HEK293 (cell line): ENCODE measurements at regions not wholly inside any gene's neighbourhood (a gene's known extent, or its start where the extent isn't known, plus 50 kb on each side); places are given as distances from the start of the nearest gene placed in this dataset.

Experiments used
- CTCF ChIA-PET: fragments of 350-600 bp; formaldehyde crosslinking; extraction: SDS; loops from one replicate; lab custom pipeline; 2021; ENCODE audit warnings: antibody characterized with exemption; lab: Yijun Ruan, JAX
- POLR2A ChIA-PET: fragments of 300-600 bp; formaldehyde crosslinking; extraction: SDS; loops from one replicate; lab custom pipeline; 2020; ENCODE audit warnings: antibody characterized with exemption, inconsistent platforms; lab: Yijun Ruan, JAX
- H3K27ac ChIP-seq: fragments of 200-500 bp; sonication (Bioruptor generic); 2 replicates; pipeline ENCODE4 v1.5.1; 2014; ENCODE audit warnings: low read depth, low read length, control low read depth, inconsistent platforms; ENCODE audit errors: extremely low read depth
- H3K36me3 ChIP-seq, 2 experiments: fragments of 200-500 bp in 1 of 2; sonication (Bioruptor generic) in 1 of 2; 1 replicate in 1 of 2; 2 replicates in 1 of 2; pipeline ENCODE4 v1.5.1; 2014 to 2017; ENCODE audit warnings: inconsistent platforms in 2 of 2, low read length in 2 of 2; ENCODE audit not compliant: control insufficient read depth in 2 of 2, insufficient read depth in 1 of 2
- H3K4me1 ChIP-seq: fragments of 200-500 bp; sonication (Bioruptor generic); 2 replicates; pipeline ENCODE4 v1.5.1; 2014; ENCODE audit warnings: mild to moderate bottlenecking, low read length, inconsistent platforms; ENCODE audit not compliant: control insufficient read depth, insufficient read depth
- H3K4me3 ChIP-seq: 2 replicates; pipeline ENCODE4 v1.5.1; 2011; ENCODE audit warnings: low read depth, mild to moderate bottlenecking, control low read depth, low read length, moderate library complexity
- H3K9me3 ChIP-seq: fragments of 200-500 bp; sonication (Bioruptor generic); 2 replicates; pipeline ENCODE4 v1.5.1; 2014; ENCODE audit warnings: low read depth, low read length, inconsistent platforms; ENCODE audit not compliant: control insufficient read depth, insufficient read depth
- ATF2 ChIP-seq: fragments of 450-650 bp; formaldehyde crosslinking; IDR thresholded peaks from 2 replicates; pipeline ENCODE4 v1.5.1; 2016; ENCODE audit warnings: missing biosample characterization, missing genetic modification characterization, low read depth
- BCL11A ChIP-seq: fragments of 450-650 bp; formaldehyde crosslinking; IDR thresholded peaks from 2 replicates; pipeline ENCODE4 v1.5.1; 2016; ENCODE audit warnings: low read depth, missing biosample characterization, missing genetic modification characterization
- EGR2 ChIP-seq: fragments of 450-650 bp; formaldehyde crosslinking; IDR thresholded peaks from 2 replicates; pipeline ENCODE4 v1.5.1; 2016; ENCODE audit warnings: low read depth, missing biosample characterization, missing genetic modification characterization
- GFI1B ChIP-seq: fragments of 450-650 bp; formaldehyde crosslinking; IDR thresholded peaks from 2 replicates; pipeline ENCODE4 v1.5.1; 2016; ENCODE audit warnings: missing biosample characterization, missing genetic modification characterization
- GLIS2 ChIP-seq: fragments of 450-650 bp; formaldehyde crosslinking; IDR thresholded peaks from 2 replicates; pipeline ENCODE4 v1.5.1; 2016; ENCODE audit warnings: missing biosample characterization, missing genetic modification characterization
- PRDM1 ChIP-seq: fragments of 450-650 bp; formaldehyde crosslinking; IDR thresholded peaks from 2 replicates; pipeline ENCODE4; 2016; ENCODE audit warnings: missing biosample characterization, missing genetic modification characterization
- ZBTB11 ChIP-seq: fragments of 450-650 bp; formaldehyde crosslinking; conservative IDR thresholded peaks from 2 replicates; pipeline ENCODE4 v1.5.1; 2016; ENCODE audit warnings: low read depth, missing biosample characterization, missing genetic modification characterization
- ZFP69B ChIP-seq: fragments of 450-650 bp; formaldehyde crosslinking; IDR thresholded peaks from 2 replicates; pipeline ENCODE4 v1.5.1; 2016; ENCODE audit warnings: missing biosample characterization, missing genetic modification characterization
- ZNF202 ChIP-seq: fragments of 450-650 bp; formaldehyde crosslinking; IDR thresholded peaks from 2 replicates; pipeline ENCODE4 v1.5.1; 2016; ENCODE audit warnings: missing biosample characterization, missing genetic modification characterization, borderline replicate concordance
- ZNF239 ChIP-seq: fragments of 450-650 bp; formaldehyde crosslinking; IDR thresholded peaks from 2 replicates; pipeline ENCODE4 v1.5.1; 2016; ENCODE audit warnings: missing biosample characterization, missing genetic modification characterization
- ZNF521 ChIP-seq: fragments of 450-650 bp; formaldehyde crosslinking; IDR thresholded peaks from 2 replicates; pipeline ENCODE4 v1.5.1; 2017; ENCODE audit warnings: missing biosample characterization, mild to moderate bottlenecking, missing genetic modification characterization
- ZNF560 ChIP-seq: fragments of 450-650 bp; formaldehyde crosslinking; IDR thresholded peaks from 2 replicates; pipeline ENCODE4 v1.5.1; 2017; ENCODE audit warnings: missing biosample characterization, missing genetic modification characterization, borderline replicate concordance
- ZNF626 ChIP-seq: fragments of 450-650 bp; sonication (Bioruptor Pico); formaldehyde crosslinking; IDR thresholded peaks from 2 replicates; pipeline ENCODE4 v1.5.1; 2018; ENCODE audit warnings: missing biosample characterization, missing genetic modification characterization, inconsistent platforms
- ZNF629 ChIP-seq: fragments of 450-650 bp; formaldehyde crosslinking; IDR thresholded peaks from 2 replicates; pipeline ENCODE4 v1.5.1; 2017; ENCODE audit warnings: missing biosample characterization, missing genetic modification characterization
- TF ChIP-seq, protein P1 (sequence below): fragments of 450-650 bp; formaldehyde crosslinking; IDR thresholded peaks from 2 replicates; pipeline ENCODE4 v1.5.1; 2016; ENCODE audit warnings: missing biosample characterization, missing genetic modification characterization
- TF ChIP-seq, protein P2 (sequence below): fragments of 450-650 bp; formaldehyde crosslinking; IDR thresholded peaks from 2 replicates; pipeline ENCODE4 v1.5.0; 2017; ENCODE audit warnings: missing biosample characterization, missing genetic modification characterization, borderline replicate concordance
- TF ChIP-seq, protein P3 (sequence below): fragments of 450-650 bp; formaldehyde crosslinking; IDR thresholded peaks from 2 replicates; pipeline ENCODE4 v1.5.1; 2016; ENCODE audit warnings: missing biosample characterization, missing genetic modification characterization
- TF ChIP-seq, protein P4 (sequence below): fragments of 450-650 bp; formaldehyde crosslinking; IDR thresholded peaks from 2 replicates; pipeline ENCODE4 v1.5.1; 2016; ENCODE audit warnings: missing biosample characterization, missing genetic modification characterization, borderline replicate concordance
- TF ChIP-seq, protein P5 (sequence below): fragments of 450-650 bp; formaldehyde crosslinking; IDR thresholded peaks from 2 replicates; pipeline ENCODE4 v1.5.1; 2016; ENCODE audit warnings: missing biosample characterization, missing genetic modification characterization

DNA sequence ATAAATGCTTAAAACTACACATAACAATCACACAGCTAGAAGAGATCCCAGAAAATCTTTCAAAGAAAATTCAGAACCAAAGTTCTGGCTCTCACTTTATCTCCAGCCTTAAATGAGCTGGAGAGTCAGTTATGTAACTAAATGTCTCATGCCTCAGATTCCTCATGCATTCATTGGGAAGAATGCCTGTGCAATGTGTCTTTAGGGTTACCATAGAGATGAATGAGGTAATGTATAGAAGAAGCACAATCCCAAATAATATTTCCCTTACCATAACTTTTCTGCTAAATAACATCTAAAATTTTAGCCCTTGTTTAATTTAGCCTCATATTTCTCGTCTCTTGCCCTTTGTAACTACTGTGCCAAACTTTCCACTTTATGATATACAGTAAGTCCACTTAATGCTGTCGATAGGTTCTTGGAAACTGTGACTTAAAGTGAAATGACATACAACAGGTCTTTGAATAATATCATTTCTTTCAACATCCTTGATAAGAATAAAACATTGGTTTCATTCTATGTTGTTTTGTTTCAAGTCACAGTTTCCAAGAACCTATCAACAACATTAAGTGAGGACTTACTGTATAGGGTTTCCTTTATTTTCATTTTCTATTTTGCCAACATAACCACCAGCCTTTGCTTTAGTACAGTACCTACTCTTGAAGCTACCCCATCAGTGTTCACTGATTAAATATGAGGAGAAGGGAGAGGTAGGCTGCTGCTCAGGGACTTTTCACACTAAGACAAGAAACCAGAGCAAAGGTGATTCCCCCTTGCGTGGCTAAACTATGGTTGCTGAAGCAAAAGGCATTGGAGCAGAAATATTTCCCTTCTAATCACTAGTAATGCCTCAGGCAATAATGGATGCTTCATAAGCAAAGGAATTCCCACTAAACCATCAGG, 295.7 kb upstream of the PTGER4 start (continued):
- TF ChIP-seq, protein P1, sequence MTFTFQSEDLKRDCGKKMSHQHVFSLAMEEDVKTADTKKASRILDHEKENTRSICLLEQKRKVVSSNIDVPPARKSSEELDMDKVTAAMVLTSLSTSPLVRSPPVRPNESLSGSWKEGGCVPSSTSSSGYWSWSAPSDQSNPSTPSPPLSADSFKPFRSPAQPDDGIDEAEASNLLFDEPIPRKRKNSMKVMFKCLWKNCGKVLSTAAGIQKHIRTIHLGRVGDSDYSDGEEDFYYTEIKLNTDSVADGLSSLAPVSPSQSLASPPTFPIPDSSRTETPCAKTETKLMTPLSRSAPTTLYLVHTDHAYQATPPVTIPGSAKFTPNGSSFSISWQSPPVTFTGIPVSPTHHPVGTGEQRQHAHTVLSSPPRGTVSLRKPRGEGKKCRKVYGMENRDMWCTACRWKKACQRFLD (tag by site-specific recombination), result no peak
- no peak for TF ChIP-seq ZNF239
- TF ChIP-seq, protein P2, sequence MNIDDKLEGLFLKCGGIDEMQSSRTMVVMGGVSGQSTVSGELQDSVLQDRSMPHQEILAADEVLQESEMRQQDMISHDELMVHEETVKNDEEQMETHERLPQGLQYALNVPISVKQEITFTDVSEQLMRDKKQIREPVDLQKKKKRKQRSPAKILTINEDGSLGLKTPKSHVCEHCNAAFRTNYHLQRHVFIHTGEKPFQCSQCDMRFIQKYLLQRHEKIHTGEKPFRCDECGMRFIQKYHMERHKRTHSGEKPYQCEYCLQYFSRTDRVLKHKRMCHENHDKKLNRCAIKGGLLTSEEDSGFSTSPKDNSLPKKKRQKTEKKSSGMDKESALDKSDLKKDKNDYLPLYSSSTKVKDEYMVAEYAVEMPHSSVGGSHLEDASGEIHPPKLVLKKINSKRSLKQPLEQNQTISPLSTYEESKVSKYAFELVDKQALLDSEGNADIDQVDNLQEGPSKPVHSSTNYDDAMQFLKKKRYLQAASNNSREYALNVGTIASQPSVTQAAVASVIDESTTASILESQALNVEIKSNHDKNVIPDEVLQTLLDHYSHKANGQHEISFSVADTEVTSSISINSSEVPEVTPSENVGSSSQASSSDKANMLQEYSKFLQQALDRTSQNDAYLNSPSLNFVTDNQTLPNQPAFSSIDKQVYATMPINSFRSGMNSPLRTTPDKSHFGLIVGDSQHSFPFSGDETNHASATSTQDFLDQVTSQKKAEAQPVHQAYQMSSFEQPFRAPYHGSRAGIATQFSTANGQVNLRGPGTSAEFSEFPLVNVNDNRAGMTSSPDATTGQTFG (tag by site-specific recombination), result no peak
- TF ChIP-seq GFI1B (tag by site-specific recombination), result no peak
- no peak for TF ChIP-seq ZNF560 (tag by site-specific recombination)
- TF ChIP-seq BCL11A (tag by site-specific recombination), result no peak

GRCh38 chr5:40381676-40382363, 297.9 kb upstream of the PTGER4 start:
- no peaks in the 10 kb centered on the region for H3K4me1 ChIP-seq
- H3K36me3 ChIP-seq, result no peaks in the 10 kb centered on the region
- H3K4me3 ChIP-seq, result no peak overlapping the region
- H3K9me3 ChIP-seq, result no peaks in the 10 kb centered on the region
- ChIA-PET POLR2A (no interaction called here), CTCF (no interaction called here)
- no peak overlapping the region for H3K27ac ChIP-seq
- TF ChIP-seq GLIS2 (tag by site-specific recombination) (no peak), ZNF629 (tag by site-specific recombination) (no peak), ZNF521 (tag by site-specific recombination) (no peak), EGR2 (tag by site-specific recombination) (no peak), ZNF626 (tag by site-specific recombination) (no peak), ZNF239 (no peak), ATF2 (tag by site-specific recombination) (no peak), PRDM1 (tag by site-specific recombination) (no peak), ZFP69B (no peak), ZNF202 (tag by site-specific recombination) (no peak), ZBTB11 (tag by site-specific recombination) (no peak)
- TF ChIP-seq, protein P3, sequence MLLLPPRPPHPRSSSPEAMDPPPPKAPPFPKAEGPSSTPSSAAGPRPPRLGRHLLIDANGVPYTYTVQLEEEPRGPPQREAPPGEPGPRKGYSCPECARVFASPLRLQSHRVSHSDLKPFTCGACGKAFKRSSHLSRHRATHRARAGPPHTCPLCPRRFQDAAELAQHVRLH (tag by site-specific recombination), result no peak
- TF ChIP-seq, protein P4, sequence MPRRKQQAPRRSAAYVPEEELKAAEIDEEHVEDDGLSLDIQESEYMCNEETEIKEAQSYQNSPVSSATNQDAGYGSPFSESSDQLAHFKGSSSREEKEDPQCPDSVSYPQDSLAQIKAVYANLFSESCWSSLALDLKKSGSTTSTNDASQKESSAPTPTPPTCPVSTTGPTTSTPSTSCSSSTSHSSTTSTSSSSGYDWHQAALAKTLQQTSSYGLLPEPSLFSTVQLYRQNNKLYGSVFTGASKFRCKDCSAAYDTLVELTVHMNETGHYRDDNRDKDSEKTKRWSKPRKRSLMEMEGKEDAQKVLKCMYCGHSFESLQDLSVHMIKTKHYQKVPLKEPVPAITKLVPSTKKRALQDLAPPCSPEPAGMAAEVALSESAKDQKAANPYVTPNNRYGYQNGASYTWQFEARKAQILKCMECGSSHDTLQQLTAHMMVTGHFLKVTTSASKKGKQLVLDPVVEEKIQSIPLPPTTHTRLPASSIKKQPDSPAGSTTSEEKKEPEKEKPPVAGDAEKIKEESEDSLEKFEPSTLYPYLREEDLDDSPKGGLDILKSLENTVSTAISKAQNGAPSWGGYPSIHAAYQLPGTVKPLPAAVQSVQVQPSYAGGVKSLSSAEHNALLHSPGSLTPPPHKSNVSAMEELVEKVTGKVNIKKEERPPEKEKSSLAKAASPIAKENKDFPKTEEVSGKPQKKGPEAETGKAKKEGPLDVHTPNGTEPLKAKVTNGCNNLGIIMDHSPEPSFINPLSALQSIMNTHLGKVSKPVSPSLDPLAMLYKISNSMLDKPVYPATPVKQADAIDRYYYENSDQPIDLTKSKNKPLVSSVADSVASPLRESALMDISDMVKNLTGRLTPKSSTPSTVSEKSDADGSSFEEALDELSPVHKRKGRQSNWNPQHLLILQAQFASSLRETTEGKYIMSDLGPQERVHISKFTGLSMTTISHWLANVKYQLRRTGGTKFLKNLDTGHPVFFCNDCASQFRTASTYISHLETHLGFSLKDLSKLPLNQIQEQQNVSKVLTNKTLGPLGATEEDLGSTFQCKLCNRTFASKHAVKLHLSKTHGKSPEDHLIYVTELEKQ, result no peak
- TF ChIP-seq, protein P5, sequence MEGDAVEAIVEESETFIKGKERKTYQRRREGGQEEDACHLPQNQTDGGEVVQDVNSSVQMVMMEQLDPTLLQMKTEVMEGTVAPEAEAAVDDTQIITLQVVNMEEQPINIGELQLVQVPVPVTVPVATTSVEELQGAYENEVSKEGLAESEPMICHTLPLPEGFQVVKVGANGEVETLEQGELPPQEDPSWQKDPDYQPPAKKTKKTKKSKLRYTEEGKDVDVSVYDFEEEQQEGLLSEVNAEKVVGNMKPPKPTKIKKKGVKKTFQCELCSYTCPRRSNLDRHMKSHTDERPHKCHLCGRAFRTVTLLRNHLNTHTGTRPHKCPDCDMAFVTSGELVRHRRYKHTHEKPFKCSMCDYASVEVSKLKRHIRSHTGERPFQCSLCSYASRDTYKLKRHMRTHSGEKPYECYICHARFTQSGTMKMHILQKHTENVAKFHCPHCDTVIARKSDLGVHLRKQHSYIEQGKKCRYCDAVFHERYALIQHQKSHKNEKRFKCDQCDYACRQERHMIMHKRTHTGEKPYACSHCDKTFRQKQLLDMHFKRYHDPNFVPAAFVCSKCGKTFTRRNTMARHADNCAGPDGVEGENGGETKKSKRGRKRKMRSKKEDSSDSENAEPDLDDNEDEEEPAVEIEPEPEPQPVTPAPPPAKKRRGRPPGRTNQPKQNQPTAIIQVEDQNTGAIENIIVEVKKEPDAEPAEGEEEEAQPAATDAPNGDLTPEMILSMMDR (tag by site-specific recombination), result no peak
